ENCODE measurements at regions not wholly inside any gene's neighbourhood (a gene's known extent, or its start where the extent isn't known, plus 50 kb on each side); places are given as distances from the start of the nearest gene placed in this dataset.

- Histone ChIP-seq H3K27ac (ENCODE audit: control insufficient read depth, insufficient read depth, low read length) (no peak overlapping the region), H3K27me3 (ENCODE audit: control insufficient read depth, extremely low read depth, insufficient read depth, low read length) (no peaks in the 10 kb centered on the region), H2AFZ (ENCODE audit: control insufficient read depth, low read length) (no peak overlapping the region), H3K36me3 (ENCODE audit: control insufficient read depth in 2 of 2, extremely low read depth in 1 of 2, insufficient read depth in 2 of 2, low read length in 2 of 2) (no peaks in the 10 kb centered on the region), H4K20me1 (ENCODE audit: control insufficient read depth, extremely low read depth, insufficient read depth, low read length) (no peaks in the 10 kb centered on the region), H3K9me1 (ENCODE audit: control insufficient read depth, extremely low read depth, insufficient read depth, low read length) (no peaks in the 10 kb centered on the region), H3K4me3 (ENCODE audit: control insufficient read depth in 2 of 3, extremely low read depth in 1 of 3, insufficient read depth in 2 of 3, low read depth in 1 of 3, low read length in 3 of 3) (no peak overlapping the region), H3K4me2 (ENCODE audit: control insufficient read depth, extremely low read depth, insufficient read depth, low read depth, low read length) (no peak overlapping the region), H3K79me2 (ENCODE audit: control insufficient read depth, insufficient read depth, low read length) (no peaks in the 10 kb centered on the region), H3K4me1 (ENCODE audit: control insufficient read depth, extremely low read depth, insufficient read depth, low read length) (no peaks in the 10 kb centered on the region), H3K9me3 (ENCODE audit: control insufficient read depth, low read depth, low read length) (no peaks in the 10 kb centered on the region), H3K9ac (ENCODE audit: control insufficient read depth, extremely low read depth, insufficient read depth, low read length) (no peak overlapping the region)
- no peak for TF ChIP-seq EZH2 (IDR thresholded peaks at IDR 0.05; ENCODE audit: low read length)
- TF ChIP-seq CTCF (optimal IDR thresholded peaks at IDR 0.05 in 1 of 3, IDR thresholded peaks at IDR 0.05 in 1 of 3, conservative IDR thresholded peaks at IDR 0.05 in 1 of 3; ENCODE audit: extremely low read depth in 1 of 3, insufficient read depth in 2 of 3, low read length in 3 of 3) = no peak
- no peak for FAIRE-seq
- dilution Hi-C loops (cut with MboI; ENCODE audit: extremely low pct_ligation_motif_present, low sequenced_read_pairs) = no loop called here
- DNase-seq (ENCODE audit: low read depth, low spot score) = no peak
These were observed 52.5 kb upstream of the EVL start for GRCh38 chr14:100012478-100013327.

GRCh38 chr14:100015251-100015655, 50.0 kb upstream of the EVL start:
- FAIRE-seq = no peak
- TF ChIP-seq CTCF (optimal IDR thresholded peaks at IDR 0.05 in 1 of 3, IDR thresholded peaks at IDR 0.05 in 1 of 3, conservative IDR thresholded peaks at IDR 0.05 in 1 of 3; ENCODE audit: extremely low read depth in 1 of 3, insufficient read depth in 2 of 3, low read length in 3 of 3) (no peak), EZH2 (IDR thresholded peaks at IDR 0.05; ENCODE audit: low read length) (no peak)
- H3K9me3 ChIP-seq (ENCODE audit: control insufficient read depth, low read depth, low read length) = no peaks in the 10 kb centered on the region

More at GRCh38 chr14:100015251-100015655, 50.0 kb upstream of the EVL start:
- Histone ChIP-seq H3K36me3 (ENCODE audit: control insufficient read depth in 2 of 2, extremely low read depth in 1 of 2, insufficient read depth in 2 of 2, low read length in 2 of 2) (no peaks in the 10 kb centered on the region), H3K27me3 (ENCODE audit: control insufficient read depth, extremely low read depth, insufficient read depth, low read length) (no peaks in the 10 kb centered on the region), H4K20me1 (ENCODE audit: control insufficient read depth, extremely low read depth, insufficient read depth, low read length) (no peaks in the 10 kb centered on the region), H3K27ac (ENCODE audit: control insufficient read depth, insufficient read depth, low read length) (no peak overlapping the region), H2AFZ (ENCODE audit: control insufficient read depth, low read length) (no peak overlapping the region), H3K4me3 (ENCODE audit: control insufficient read depth in 2 of 3, extremely low read depth in 1 of 3, insufficient read depth in 2 of 3, low read depth in 1 of 3, low read length in 3 of 3) (no peak overlapping the region), H3K4me1 (ENCODE audit: control insufficient read depth, extremely low read depth, insufficient read depth, low read length) (no peaks in the 10 kb centered on the region), H3K9me1 (ENCODE audit: control insufficient read depth, extremely low read depth, insufficient read depth, low read length) (no peaks in the 10 kb centered on the region), H3K4me2 (ENCODE audit: control insufficient read depth, extremely low read depth, insufficient read depth, low read depth, low read length) (no peak overlapping the region), H3K79me2 (ENCODE audit: control insufficient read depth, insufficient read depth, low read length) (no peaks in the 10 kb centered on the region), H3K9ac (ENCODE audit: control insufficient read depth, extremely low read depth, insufficient read depth, low read length) (no peak overlapping the region)
- dilution Hi-C loops (cut with MboI; ENCODE audit: extremely low pct_ligation_motif_present, low sequenced_read_pairs) = no loop called here
- no peak for DNase-seq (ENCODE audit: low read depth, low spot score)
